NCI-H128 (cell line): ENCODE measurements at regions not wholly inside any gene's neighbourhood (a gene's known extent, or its start where the extent isn't known, plus 50 kb on each side); places are given as distances from the start of the nearest gene placed in this dataset.
"Not testable (repeated sequence)": the region's sequence is repeated elsewhere in the genome, so short reads cannot be mapped to it uniquely, and the experiment has no call there.

ENCODE experiments used
- DNase-seq: peaks from one replicate; lab custom pipeline; 2025; ENCODE audit not compliant: unreplicated experiment; lab: John Stamatoyannopoulos, UW

DNA sequence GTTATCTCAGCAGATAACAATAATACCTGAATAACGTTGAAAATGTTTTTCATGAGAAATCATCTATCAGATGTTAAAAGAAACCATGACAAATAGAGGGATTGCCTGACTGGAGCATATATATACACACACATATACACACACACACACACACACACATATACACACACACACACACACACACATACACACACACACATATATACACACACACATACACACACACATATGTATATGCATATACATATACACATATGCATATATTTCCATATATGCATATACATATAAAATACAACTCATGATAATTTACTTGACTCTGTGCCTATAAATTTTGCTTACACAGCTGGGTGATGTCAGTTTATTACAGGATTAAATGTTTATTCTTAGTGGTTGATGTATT lies 847.3 kb upstream of the ADAMTS5 start:
- DNase-seq = no peak

DNA sequence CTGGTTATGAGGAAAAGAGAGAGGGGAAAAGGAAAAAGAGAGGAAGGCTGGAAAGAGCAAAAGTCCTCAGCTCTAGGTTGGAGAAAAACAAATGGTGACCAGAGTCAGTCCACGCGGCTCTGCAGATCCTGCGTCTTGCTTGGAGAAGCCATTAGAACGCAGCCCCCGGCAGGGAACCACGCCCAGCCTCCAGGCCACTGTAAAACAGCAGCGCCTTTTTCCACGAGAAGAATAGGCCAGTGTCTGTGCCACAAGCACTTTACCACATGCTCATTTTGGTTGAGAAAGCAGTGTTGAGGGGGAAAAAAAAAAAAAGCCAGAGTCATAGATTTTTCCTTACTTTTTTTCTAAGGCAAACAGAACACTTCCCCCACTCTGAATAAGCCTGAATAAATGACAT lies 846.9 kb upstream of the ADAMTS5 start:
- DNase-seq = no peak

DNA sequence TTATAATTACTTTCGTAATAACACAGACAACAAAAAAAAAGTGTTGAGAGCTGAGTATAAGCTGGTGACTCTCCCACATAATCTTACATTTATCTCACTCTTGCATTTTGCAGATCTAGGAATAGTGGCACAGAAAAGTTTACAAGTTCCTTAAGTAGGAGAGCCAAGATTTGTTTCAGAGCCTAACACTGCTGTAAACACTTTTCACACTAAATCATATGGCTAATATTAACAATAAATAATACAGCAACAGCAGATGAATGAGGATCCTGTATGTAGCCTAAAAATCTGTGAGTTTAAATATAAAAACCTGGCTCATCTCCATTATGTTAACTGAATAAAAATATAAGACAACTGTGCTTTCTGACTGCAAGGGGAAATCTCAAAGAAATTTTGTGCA lies 846.5 kb upstream of the ADAMTS5 start:
- no peak for DNase-seq

DNA sequence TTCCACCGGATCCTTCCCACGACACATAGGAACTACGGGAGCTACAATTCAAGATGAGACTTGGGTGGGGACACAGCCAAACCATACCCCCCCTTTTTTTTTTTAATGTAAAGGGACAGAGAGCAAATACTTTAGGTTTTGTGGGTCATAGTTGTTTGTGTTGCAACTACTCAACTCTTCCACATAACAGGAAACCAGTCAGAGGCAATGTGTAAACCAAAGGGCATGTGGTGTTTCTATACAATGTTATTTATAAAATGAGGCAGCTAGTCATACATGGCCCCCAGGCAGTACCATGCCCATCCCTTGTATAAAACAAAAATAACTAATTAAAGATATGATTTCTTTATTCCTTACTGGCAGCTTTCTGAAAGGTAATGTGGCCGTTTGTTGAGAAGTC lies 845.4 kb upstream of the ADAMTS5 start:
- DNase-seq = no peak

DNA sequence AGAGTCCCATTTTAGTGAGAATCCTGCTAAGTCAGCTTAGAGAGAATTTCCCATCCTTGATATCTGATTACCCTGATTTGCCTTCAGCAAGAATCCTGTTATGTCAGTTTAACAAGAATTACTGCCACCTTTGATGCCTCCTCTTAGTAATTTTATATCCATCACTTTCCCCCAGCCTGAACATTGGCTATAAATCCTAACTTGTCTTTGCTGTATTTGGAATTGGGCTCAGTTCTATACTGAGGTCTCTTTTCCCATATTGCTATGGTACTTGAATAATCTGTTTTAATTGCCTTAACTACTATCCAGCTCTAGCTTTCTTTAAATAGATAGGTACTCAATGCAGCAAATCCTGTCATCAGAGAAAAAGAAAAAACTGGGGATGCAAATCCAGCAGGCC lies 842.0 kb upstream of the ADAMTS5 start:
- DNase-seq = no peak

DNA sequence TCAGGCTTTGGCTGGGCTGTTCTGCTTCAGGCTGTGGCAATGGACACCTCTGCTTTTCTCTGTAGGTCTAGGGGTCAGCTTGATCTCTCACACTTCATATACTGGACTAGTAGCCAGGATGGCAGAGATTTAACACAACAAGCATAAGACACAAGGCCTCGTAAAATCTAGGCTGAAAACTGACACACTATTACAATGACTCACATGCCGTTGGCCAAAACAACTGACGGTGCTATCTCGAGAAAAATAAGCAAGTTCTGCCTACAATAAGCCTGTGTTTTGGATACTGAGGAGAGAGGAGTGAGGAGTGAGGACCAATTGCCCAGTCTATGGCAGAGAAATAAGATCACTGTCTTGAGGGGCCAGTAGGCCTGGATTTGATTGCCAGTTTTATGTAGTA lies 840.7 kb upstream of the ADAMTS5 start:
- DNase-seq = no peak

DNA sequence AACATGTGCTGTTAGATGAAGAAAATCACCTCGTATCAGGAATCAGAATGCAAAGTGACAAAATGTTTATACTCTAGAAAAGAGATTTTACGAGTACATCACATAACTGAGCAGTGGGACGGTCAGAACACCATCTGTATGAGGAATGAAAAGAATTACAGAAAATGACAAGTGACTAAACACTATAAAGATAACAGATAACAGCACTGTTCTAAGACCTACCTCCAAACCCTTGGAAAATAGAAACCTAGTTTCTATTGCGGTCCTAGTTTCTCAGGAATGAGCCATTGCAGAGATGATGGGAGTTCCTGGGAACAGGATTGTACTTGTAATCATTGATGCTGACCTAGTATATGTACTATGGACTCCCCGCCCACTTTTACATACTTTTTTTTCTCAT lies 839.4 kb upstream of the ADAMTS5 start:
- no peak for DNase-seq

DNA sequence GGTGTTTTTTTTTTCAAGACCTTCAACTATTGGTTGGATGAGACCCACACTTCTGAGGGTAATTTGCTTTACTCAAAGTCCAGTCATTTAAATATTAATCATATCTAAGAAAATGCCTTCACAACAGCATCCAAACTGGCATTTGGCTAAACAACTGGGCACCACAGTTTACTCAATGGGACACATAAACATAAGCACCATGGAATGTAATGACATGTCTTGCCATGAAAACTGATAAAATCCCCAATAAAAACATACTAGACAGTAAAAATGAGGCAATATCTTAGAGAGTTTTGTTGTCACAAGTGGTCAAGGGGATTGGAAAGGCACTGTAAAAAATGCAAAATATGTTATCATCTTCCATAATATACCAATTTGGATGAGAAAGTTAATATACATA lies 838.8 kb upstream of the ADAMTS5 start:
- no peak for DNase-seq

DNA sequence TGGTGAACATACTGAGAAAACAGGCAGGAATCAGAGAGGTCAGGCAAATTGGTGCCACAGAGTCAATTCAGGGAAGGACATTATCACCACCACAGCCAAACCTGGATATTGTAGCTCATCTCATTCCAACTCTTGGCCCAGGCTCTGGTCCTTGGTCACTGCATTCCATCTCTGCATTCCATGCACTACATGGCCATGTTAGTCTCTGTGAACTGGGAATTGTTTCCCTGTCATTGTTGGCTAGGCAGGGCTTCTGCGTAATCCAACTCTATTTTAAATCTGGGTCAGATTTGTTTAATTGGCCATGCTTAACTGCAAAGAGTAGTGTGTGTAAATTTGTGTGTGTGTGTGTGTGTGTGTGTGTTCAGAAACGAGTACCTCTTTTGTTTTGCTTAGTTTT lies 837.6 kb upstream of the ADAMTS5 start:
- no peak for DNase-seq

DNA sequence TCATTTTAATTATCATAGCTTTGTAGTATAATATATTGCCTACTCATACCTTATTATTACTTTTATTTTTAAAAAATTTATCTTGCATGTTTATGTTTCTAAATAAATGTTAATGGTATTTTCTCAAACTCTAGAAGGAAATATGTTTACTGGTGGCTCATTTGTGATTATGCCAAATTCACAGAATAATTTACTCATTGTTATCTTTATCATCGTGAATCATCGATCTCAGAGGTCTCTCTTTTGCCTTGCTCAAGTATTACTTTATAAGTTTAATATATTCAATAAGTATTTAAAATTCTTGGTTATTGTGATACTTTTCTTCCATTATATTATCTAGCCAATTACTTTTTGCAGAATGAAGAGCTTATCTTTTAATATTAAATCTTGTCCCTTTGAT lies 836.7 kb upstream of the ADAMTS5 start:
- DNase-seq = no peak

DNA sequence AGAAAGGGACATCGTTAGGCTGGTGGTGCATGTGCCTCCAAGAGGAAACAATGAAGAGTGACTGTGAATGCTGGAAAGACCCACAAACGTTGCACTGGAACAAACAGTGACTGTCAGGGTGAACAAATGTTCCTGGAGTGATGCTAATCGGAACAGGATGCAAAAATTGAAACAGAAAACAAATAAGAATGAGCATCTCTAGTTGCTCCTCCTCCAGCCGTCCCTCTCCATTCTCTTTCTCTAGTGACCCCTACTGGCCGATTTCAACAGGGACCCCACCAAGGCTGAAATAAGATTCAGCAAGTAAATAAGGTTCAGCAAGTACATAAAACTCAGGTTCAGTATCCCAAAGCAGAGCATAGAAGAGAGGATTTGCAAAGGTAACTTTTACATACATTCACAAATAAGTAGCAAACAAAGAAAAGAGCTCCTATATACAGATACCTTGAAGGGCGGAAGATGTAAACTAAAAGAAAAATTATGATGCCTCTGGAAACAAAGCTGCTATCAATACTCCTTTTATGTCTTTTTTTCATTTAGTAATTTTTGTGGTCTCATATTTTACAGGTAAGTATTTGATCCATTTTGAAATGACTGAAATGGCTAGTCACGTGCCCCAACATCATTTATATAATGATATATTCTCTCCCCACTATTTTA lies 836.1 kb upstream of the ADAMTS5 start:
- DNase-seq = no peak

DNA sequence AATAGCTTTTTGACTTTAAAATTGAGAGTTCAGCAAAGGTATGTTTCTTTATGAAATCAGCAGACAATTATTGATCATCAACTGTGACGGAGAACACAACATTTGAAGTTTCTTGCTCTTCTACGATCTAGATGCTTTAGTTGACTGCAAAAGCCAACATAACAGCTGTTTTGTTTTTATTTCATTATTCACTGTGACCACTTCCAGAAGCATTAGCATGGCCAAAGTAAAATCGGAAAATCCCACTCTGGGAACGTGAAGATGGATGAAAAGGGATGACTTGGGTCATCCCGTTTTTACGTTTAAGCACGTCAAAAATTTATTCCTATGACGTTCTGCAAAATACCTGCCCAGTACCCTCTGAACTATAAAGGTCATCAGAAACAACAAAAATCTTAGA lies 833.0 kb upstream of the ADAMTS5 start:
- DNase-seq = no peak

DNA sequence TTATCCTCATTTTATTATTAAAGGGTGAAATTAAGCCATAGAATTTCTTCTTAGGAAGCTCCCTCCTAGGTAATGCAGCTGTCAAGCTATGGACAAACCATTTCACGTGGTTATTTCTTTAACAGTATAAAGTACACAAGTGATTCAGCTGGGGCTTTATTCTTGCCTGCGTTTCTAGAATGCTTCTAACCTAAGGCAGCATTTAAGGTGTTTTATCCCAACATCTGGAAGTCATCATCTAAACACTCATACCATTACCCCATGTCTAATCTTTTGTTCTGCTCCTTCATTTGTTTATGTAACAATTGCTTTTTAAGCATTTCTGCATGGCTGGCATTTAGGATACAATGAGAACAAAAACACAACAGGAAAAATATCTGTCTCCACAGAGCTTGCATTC lies 829.2 kb upstream of the ADAMTS5 start:
- no peak for DNase-seq

DNA sequence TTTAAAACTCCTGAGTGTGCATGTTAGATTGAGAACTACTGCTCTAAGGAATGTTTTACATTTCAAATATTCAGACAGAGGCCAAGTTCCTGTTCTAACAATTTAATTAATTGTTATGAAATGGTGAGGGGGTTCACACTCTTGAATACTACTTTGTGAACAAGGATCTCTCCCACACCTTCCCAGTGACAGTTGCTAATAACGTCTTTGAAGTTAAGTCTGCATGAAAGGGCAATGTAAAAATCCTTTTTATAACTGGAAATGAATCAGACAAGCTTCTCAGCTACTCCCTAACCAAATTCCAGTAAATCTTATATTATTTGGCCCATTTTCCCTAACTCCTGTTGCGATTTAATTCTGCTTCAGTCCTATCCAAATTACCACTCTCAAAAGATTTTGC lies 828.5 kb upstream of the ADAMTS5 start:
- no peak for DNase-seq

DNA sequence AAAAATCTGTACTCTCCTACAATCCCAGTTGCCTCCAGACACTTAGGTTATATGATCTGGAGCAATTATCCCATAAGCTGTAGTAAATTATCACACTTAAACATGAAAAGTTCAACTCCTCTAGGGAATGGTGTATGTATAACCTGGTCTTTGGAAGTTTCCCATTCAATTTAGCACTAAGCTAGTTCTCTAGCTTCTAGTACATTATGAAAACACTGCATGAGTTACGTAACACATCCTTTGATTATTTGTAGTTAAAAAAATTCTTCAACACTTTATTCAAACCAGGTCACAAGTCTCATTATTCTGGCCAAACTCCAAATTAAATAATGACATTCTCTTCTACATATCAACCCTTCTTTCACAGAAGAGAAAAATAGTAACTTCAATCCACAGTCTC lies 827.0 kb upstream of the ADAMTS5 start:
- DNase-seq = no peak

DNA sequence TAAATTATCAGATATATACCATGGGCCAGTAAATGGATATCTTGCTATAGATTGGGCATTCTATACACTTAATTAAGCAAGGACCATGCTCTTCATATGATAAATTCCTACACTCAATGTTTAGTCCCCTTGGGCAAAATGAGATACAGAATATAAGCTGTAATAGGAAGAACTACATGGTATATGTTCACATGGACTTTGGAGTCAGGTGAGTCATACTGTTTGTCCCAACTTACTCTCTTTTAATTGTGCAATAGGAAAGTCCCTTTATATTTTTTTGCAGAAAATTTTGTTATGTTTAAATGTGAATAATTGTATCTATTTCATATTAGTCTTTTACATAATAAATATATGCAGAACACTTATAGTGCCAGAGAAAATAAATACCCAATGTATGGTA lies 820.2 kb upstream of the ADAMTS5 start:
- no peak for DNase-seq

DNA sequence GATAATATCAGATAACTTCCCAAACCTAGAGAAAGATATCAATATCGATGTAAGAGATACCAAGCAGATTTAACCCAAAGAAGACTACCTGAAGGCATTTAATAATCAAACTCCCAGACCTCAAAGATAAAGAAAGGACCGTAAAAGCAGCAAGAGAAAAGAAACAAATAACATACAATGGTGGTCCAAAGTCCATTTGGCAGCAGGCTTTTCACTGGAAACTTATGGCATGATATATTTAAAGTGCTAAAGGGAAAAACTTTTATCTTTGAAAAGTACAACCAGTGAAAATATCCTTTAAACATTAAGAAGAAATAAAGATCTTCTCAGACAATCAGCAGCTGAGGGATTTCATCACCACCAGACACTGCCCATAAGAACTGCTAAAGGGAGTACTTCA lies 812.7 kb upstream of the ADAMTS5 start:
- DNase-seq = no peak

DNA sequence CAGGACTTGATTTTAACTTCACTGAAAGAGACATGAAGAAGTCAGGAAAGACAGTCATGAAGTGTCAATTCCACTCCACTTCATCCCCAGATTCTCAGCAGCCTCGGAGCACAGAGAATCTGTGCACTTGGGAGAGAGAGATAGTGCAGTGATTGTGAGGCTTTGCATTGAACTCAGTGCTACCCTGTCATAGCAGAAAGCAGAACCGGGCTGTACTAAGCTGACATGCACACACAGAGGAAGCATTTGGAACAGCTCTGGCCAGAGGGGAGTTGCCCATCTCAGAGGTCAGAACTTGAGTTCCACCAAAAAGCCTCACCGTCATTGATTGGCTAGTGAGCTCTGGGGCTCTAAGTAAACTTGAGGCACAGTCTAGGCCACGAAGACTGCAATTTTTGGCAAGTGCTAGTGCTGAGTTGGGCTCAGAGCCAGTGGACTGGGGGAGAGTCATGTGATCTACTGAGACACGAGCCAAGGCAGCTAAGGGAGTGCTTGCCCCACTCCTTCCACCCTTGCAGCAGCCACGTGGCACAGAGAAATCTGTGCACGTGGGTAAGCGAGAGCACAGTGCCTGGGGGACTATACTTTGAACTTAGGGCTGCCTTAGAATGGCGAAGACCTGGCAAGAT lies 810.2 kb upstream of the ADAMTS5 start:
- DNase-seq = no peak

DNA sequence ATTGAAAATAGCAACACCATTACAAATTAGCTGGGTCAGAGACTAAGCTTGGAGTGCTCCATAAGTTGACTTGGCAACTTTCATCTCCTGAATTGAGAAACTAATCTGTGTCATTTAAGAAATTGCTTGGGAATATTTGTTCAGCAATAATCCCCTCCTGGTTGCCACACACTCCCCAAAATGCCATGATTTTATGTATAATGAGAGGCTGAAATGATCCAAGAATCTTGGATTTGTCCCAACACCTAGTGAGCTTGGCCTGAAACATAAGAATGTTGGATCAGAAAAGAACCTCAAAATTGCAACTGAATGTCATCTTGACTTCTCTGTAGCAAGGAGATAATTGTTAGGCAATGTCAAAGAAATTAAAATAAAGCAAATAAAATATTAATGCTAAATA lies 805.9 kb upstream of the ADAMTS5 start:
- DNase-seq = no peak

DNA sequence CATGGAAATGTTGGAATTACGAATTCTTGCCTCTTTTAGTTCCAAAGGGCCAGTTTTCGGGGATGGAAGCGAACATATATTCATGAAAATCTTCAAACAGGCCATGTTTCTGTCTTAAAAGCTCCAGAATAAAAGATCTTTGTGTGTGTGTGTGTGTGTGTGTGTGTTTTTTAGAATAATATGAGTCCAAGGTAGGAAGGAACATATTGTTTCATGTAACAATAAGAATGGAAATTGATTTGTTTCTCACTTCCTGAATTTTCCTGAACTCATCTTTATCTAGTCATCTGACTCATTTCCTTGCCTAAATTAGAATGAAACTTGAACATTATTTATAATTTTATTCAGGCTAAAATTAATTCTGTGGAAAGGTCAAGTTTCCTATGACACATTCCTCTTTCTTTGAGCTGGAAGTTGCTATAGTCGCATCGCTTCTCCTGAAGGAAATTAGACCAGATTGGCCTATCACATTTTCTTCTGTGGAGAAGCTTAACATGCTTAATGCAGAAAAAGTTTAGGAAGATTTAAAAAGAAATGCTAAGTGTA lies 805.1 kb upstream of the ADAMTS5 start:
- no peak for DNase-seq

DNA sequence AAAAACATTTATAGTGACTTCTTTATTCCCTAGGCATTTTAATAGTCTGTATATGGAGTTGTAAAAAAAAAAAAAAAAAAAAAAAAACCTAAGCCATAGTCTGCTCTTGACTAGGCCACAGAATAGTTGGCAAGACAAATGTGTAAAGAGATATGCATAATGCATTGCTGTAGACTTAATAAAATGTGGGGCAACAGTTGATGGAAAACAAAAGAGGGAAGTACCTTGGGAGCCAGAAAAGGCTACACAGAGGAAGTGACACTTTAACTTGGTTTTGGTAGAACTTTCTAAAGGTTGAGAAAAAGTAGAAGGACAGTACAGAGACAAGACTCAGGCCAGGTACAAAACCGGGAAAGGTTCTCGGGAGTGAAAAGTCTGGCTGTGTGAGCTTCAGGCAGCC lies 802.9 kb upstream of the ADAMTS5 start:
- no peak for DNase-seq

DNA sequence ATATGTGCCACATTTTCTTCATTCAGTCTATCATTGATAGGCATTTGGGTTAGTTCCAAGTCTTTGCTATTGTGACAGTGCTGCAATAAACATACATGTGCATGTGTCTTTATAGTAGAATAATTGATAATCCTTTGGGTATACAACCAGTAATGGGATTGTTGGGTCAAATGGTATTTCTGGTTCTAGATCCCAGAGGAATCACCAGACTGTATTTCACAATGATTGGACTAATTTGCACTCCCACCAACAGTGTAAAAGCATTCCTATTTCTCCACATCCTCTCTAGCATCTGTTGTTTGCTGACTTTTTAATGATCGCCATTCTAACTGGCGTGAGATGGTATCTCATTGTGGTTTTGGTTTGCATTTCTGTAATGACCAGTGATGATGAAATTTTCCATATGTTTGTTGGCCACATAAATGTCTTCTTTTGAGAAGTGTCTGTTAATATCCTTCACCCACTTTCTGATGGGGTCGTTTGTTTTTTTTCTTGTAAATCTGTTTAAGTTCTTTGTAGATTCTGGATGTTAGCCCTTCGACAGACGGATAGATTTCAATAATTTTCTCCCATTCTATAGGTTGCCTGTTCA lies 801.3 kb upstream of the ADAMTS5 start:
- DNase-seq = not testable (repeated sequence)

DNA sequence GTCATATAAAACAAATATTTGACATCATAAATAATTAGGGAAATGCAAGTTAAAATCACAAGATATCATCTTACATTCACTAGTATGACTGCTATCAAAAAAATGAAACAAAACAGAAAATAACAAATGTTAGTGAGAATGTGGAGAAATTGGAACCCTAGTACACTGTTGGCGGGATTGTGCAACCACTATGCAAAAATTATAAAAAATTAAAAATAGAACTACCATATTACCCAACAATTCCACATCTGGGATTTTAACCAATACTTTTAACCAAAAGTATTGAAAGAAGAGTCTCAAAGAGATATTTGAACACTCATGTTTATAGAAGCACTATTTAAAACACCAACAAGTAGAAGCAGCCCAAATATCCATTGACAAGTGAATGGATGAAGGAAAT lies 797.2 kb upstream of the ADAMTS5 start:
- DNase-seq = no peak
